Posterior vena cava (tissue), 2 donors: ENCODE measurements at regions not wholly inside any gene's neighbourhood (a gene's known extent, or its start where the extent isn't known, plus 50 kb on each side); places are given as distances from the start of the nearest gene placed in this dataset.
"Not testable (repeated sequence)": the region's sequence is repeated elsewhere in the genome, so short reads cannot be mapped to it uniquely, and the experiment has no call there.

ENCODE experiments used
- DNase-seq: peaks from one replicate; pipeline ENCODE4 v3.0.0-alpha.2; 2020; ENCODE audit warnings: low spot score
- intact Hi-C, 2 donors: fragments of 100-400 bp; cut with DNase I; formaldehyde crosslinking; loops; one replicate each; pipeline versions ENCODE4 v1.14.1 to v1.14.2; 2022 to 2023
- donor health status: DM: yes; HTN: yes; CAD: no.
- donor health status: DM: yes; HTN: yes; CAD: no.

DNA sequence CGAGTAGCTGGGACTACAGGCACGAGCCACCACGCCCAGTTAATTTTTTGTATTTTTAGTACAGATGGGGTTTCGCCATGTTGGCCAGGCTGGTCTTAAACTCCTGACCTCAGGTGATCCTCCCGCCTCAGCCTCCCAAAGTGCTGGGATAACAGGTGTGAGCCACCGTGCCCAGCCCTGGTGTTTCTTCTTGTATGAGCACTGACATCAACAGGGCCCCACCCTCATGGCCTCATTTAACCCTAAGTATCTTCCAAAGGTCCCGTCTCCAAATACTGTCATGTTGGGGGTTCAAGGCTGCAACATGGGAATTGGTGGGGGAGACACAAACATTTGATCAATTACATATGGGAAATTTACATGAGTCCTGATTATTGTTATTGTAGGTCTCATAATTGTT, 122.9 kb upstream of the DOK5 start:
- intact Hi-C loops: loop anchor here in 1 of 2 donors (5.0 kb wide), 1 partner anchor 1065 kb away; no protein-coding TSS in a partner anchor

DNA sequence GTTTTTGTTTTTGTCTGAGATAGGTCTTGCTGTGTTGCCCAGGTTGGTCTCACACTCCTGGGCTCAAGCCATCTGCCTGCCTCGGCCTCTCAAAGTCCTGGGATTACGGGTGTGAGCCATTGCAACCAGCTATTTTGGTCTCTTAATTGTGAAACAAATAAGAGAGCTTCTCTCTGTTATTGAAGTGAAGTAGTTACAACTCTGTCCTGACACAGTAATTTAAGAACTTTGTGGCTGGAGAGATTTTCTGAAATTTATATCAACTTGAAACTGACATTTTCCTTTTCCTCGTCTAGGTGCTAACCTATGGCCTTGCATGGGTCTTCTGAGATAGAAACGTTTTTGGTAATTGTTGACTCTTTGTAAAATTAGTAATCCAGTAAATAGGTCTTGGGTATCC, 122.1 kb upstream of the DOK5 start:
- intact Hi-C loops: loop anchor here in 1 of 2 donors (5.0 kb wide), 1 partner anchor 1066 kb away; no protein-coding TSS in a partner anchor
- no peak for DNase-seq

More for the DNA sequence above, 122.9 kb upstream of the DOK5 start:
- DNase-seq: not testable (repeated sequence)

DNA sequence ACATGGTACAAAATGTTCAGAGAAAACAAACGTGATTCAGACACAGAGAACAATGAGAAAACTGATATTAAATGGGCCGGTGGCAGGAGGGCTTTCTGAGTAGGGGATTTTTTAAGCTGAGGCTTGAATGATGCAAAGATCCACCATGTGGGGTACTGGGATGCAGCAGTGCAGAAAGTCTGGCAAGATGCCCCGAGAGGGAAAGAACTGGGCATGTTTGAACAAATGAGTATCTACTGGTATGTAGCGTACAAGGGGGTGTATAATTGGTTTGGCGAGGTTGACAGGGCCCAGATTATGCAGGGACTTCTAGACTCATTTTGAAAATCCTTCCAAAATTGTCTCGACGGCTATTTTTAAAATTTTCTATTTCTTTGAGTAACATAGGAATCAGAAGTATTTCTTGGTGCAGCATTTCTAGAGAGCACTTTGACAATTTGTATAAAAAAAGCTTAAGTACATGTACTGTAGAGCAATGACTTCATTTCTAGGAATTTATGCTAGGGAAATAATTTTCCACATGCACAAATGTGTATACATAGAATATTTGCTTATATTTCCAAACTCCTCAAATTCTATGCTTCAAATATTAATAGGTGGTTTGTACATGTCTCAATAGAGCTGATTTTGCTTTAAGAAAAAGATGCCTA, 119.6 kb upstream of the DOK5 start:
- intact Hi-C loops: no loop called here

DNA sequence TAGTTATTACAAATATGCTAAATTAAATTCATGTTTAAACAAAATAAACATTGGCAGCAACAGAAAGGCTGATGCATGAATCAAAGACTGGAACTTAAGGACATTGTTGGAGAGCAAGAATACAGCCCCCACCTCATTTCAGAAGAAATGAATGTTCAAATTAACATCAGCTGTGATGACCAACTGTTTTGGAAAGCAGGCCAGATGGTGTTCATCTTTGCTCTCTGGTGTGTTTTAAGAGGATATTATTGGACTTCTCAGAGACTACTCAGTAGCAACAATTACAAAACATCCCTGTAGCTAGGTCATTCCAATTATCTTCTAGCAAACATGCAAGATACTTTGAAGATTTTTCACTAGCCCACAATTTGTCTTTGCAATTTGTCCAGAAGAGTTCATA, 118.6 kb upstream of the DOK5 start:
- no peak for DNase-seq
- intact Hi-C loops: no loop called here

More for the DNA sequence above, 119.6 kb upstream of the DOK5 start:
- DNase-seq: no peak

- DNase-seq: no peak
- intact Hi-C loops: no loop called here
Observed at GRCh38 chr20:54361475-54361874, 113.9 kb upstream of the DOK5 start.

DNA sequence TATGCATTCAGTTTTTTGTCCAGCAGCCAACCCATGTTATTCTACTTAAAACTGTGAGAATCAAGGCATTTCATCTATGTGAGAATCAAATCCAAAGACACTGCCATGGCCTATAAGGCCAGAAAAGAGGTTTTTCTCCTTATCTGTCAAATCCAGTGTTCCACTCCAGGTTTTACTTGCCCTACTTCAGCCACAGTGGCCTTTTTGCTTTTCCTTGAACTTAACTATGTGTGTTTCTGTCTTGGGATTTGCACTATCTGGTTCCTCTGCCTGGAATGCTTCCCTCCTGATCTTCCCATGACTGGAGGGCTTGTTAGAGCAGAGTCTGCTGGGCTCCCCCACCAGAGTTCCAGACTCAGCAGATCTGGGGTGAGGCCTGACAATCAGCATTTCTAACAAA, 113.1 kb upstream of the DOK5 start:
- DNase-seq: no peak
- intact Hi-C loops: no loop called here

DNA sequence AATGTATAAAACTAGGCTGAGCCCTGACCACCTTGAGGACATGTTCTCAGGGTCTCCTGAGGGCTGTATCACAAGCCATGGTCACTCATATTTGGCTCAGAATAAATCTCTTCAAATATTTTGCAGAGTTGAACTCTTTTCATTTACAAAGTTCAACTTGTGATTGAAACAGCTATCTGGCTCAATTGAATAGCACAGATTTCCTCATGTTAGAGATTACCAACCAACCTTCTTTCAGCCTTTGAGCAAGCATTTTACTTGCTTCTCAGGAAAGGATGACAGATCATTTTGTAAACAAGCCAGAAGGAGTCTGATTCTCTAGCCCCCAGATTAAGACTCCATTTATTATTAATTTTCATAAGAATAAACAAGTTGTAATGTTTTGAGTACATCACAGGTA, 111.0 kb upstream of the DOK5 start:
- no peak for DNase-seq
- intact Hi-C loops: no loop called here

DNA sequence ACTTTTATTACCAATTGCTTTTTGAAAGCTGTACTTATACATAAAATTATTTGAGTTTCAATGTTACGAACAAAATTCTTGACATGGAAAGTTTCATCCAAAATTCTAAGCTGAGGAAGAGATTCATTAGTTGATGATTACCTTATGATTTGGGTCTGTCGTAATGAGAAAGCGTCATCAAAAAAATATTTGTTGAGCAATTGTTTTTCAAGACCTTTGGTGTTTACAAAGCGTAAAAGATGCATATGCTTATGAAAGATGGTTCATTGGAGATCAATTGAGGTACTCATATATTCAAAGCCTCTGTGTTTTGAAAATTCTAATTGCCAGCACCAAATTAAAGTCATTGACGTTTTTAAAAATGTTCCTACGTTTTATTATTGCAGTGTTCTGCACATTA, 110.5 kb upstream of the DOK5 start:
- no peak for DNase-seq
- intact Hi-C loops: no loop called here

- DNase-seq: no peak
- intact Hi-C loops: no loop called here
Observed at GRCh38 chr20:54366669-54367344, 108.6 kb upstream of the DOK5 start.

GRCh38 chr20:54368570-54368969, 106.8 kb upstream of the DOK5 start:
- intact Hi-C loops: no loop called here
- DNase-seq: no peak

DNA sequence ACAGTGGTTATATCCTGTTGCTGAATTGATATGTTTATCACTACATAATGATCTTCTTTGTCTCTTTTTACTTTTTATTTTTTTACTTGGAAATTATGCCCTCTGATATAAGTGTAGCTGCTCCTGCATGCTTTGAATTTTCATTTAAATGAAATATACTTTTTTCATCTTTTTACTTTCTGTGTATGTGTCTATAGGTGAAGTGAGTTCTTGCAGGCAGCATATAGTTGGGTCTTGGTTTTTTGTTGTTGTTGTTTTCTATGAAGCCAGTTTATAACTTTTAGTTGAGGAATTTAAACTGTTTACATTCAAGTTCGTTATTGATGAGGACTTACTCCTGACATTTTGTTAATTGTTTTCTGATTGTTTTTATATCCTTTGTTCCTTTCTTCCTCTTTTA, 103.1 kb upstream of the DOK5 start:
- no peak for DNase-seq
- intact Hi-C loops: no loop called here

- DNase-seq: no peak
- intact Hi-C loops: no loop called here
Observed at GRCh38 chr20:54377992-54378773, 97.2 kb upstream of the DOK5 start.

- intact Hi-C loops: no loop called here
- DNase-seq: no peak
Observed at GRCh38 chr20:54379893-54380584, 95.4 kb upstream of the DOK5 start.

- intact Hi-C loops: no loop called here
- DNase-seq: no peak
Observed at GRCh38 chr20:54382419-54382818, 93.0 kb upstream of the DOK5 start.

GRCh38 chr20:54385746-54386145, 89.6 kb upstream of the DOK5 start:
- intact Hi-C loops: no loop called here
- DNase-seq: no peak

DNA sequence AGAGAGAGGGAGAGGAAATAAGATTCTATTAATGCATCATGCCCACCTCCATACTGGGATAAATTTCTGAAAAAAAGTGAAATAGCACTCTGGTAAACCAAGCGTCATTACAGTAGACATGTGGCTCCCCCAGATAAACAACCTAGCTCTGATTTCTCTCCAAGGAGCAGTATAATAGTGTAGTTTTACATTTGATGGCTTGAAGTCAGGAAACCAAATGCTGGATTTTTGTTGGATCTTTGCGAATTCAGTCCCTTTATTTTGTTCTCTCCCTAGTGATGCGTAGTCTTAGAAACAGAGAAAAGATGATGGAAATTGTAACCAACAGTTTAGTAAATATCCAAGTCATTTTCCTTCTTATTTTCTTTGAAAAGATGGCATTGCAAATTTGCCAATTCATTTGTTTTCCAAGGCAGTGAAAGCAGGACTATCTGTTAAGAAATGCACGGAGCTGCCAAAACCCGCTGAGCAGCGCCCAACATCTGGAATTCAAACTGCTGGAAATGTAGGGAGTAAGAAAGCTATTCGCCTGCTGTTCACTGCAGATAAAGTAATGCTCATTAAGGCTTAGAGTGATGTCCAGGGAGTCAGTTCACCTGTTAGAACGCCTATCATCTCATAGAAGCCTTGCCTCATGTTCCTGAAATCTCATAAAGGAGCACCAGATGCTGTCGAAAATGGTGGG, 85.7 kb upstream of the DOK5 start:
- intact Hi-C loops: no loop called here
- DNase-seq: no peak

GRCh38 chr20:54397292-54398140, 77.9 kb upstream of the DOK5 start:
- intact Hi-C loops: no loop called here
- DNase-seq: no peak

- intact Hi-C loops: no loop called here
Observed at GRCh38 chr20:54398814-54399213, 76.6 kb upstream of the DOK5 start.

More at GRCh38 chr20:54398814-54399213, 76.6 kb upstream of the DOK5 start:
- no peak for DNase-seq
